SU-DHL-6 (cell line): ENCODE measurements at regions not wholly inside any gene's neighbourhood (a gene's known extent, or its start where the extent isn't known, plus 50 kb on each side); places are given as distances from the start of the nearest gene placed in this dataset.

Experiments used
- EZH2phosphoT487 ChIP-seq: fragments of 200-600 bp; sonication (generic), shearing (Covaris generic); conservative IDR thresholded peaks from 2 replicates; pipeline ENCODE4 v1.6.1; 2018; ENCODE audit warnings: mild to moderate bottlenecking, antibody characterized with exemption, low read length, moderate library complexity, mixed read lengths
- TF ChIP-seq, protein P1 (sequence below): fragments of 200-600 bp; sonication (generic); IDR thresholded peaks from one replicate; pipeline ENCODE4 v1.5.1; 2017; ENCODE audit warnings: antibody characterized with exemption, mild to moderate bottlenecking, low read length, moderate library complexity; ENCODE audit not compliant: insufficient read depth, poor library complexity, severe bottlenecking

DNA sequence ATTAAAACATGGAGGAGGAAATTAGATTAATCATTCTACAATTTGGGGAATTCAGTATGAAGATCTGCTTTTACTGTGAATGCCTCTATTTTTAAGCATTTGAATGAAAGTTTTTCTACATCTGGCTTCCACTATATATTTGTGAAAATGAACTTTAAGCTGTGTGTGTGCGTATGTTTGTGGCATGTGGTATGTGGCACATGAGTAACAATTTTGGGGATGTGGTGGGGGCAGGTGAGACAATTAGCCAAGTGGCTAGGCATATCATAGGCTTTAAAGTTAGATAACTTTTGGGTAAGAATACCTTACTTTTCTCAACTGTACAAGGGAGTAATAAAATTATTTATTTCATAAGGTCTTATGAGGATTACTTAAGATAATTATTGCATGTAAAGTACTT is 81.5 kb downstream of the ZNF22 start:
- TF ChIP-seq, protein P1, sequence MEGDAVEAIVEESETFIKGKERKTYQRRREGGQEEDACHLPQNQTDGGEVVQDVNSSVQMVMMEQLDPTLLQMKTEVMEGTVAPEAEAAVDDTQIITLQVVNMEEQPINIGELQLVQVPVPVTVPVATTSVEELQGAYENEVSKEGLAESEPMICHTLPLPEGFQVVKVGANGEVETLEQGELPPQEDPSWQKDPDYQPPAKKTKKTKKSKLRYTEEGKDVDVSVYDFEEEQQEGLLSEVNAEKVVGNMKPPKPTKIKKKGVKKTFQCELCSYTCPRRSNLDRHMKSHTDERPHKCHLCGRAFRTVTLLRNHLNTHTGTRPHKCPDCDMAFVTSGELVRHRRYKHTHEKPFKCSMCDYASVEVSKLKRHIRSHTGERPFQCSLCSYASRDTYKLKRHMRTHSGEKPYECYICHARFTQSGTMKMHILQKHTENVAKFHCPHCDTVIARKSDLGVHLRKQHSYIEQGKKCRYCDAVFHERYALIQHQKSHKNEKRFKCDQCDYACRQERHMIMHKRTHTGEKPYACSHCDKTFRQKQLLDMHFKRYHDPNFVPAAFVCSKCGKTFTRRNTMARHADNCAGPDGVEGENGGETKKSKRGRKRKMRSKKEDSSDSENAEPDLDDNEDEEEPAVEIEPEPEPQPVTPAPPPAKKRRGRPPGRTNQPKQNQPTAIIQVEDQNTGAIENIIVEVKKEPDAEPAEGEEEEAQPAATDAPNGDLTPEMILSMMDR, result no peak
- no peak for TF ChIP-seq EZH2phosphoT487
